Sigmoid colon (tissue), 6 donors: ENCODE measurements at regions not wholly inside any gene's neighbourhood (a gene's known extent, or its start where the extent isn't known, plus 50 kb on each side); places are given as distances from the start of the nearest gene placed in this dataset.

Source experiments
- DNase-seq: peaks from one replicate; pipeline ENCODE4 v3.0.0-alpha.2; 2019
- H3K27ac ChIP-seq, 4 donors: fragments of 200-600 bp; sonication (generic); one replicate each; pipeline ENCODE4 v1.5.1; 2016 to 2019; ENCODE audit warnings: mild to moderate bottlenecking in 1 of 4
- H3K27me3 ChIP-seq, 3 donors: fragments of 200-600 bp; sonication (generic); one replicate each; pipeline ENCODE4 v1.5.1; 2019; ENCODE audit warnings: mild to moderate bottlenecking in 1 of 3
- H3K36me3 ChIP-seq, 4 donors: fragments of 200-600 bp; sonication (generic); one replicate each; pipeline ENCODE4 v1.5.1; 2016 to 2019
- H3K4me1 ChIP-seq, 4 donors: fragments of 200-600 bp; sonication (generic); one replicate each; pipeline ENCODE4 v1.5.1; 2017 to 2019
- H3K4me3 ChIP-seq, 4 donors: fragments of 200-600 bp; sonication (generic); one replicate each; pipeline ENCODE4 v1.5.1; 2017 to 2019; ENCODE audit warnings: mild to moderate bottlenecking in 2 of 4, moderate library complexity in 1 of 4
- H3K9me3 ChIP-seq, 4 donors: fragments of 200-600 bp in 3 of 4; sonication (generic) in 3 of 4; one replicate each; pipeline versions ENCODE4 v1.5.1 to v1.6.1; 2013 to 2019
- EP300 ChIP-seq, 4 donors: sonication (generic); formaldehyde crosslinking; IDR thresholded peaks; one replicate each; pipeline ENCODE4 v1.6.1; 2017; ENCODE audit warnings: antibody characterized with exemption in 4 of 4
- POLR2A ChIP-seq, 2 donors: fragments of 450-650 bp; IDR thresholded peaks; one replicate each; pipeline ENCODE4 v1.6.1; 2016; ENCODE audit warnings: antibody characterized with exemption in 2 of 2, mild to moderate bottlenecking in 2 of 2, moderate library complexity in 2 of 2
- POLR2AphosphoS5 ChIP-seq, 4 donors: sonication (generic); formaldehyde crosslinking; IDR thresholded peaks; one replicate each; pipeline ENCODE4 v1.6.1; 2017; ENCODE audit warnings: antibody characterized with exemption in 4 of 4
- WGBS, 2 donors: extraction: QIAGEN DNeasy Blood & Tissue Kit; methylation state at CpG; one replicate each; pipeline ENCODE4 v1.1.7; 2013; 5-methylcytosine and 5-hydroxymethylcytosine counted together
- intact Hi-C: fragments of 100-400 bp; cut with DNase I; formaldehyde crosslinking; loops from one replicate; pipeline ENCODE4 v1.15.1; 2023
- TF ChIP-seq, protein P1 (sequence below), 4 experiments: fragments of 450-650 bp in 3 of 4; fragments of 200-600 bp in 1 of 4; IDR thresholded peaks; one replicate each; pipeline ENCODE4 v1.5.1; 2016 to 2019; ENCODE audit warnings: antibody characterized with exemption in 4 of 4, mild to moderate bottlenecking in 3 of 4, moderate library complexity in 2 of 4
- donor health status: healthy with polysubstance abuse.
- donor health status: healthy.

DNA sequence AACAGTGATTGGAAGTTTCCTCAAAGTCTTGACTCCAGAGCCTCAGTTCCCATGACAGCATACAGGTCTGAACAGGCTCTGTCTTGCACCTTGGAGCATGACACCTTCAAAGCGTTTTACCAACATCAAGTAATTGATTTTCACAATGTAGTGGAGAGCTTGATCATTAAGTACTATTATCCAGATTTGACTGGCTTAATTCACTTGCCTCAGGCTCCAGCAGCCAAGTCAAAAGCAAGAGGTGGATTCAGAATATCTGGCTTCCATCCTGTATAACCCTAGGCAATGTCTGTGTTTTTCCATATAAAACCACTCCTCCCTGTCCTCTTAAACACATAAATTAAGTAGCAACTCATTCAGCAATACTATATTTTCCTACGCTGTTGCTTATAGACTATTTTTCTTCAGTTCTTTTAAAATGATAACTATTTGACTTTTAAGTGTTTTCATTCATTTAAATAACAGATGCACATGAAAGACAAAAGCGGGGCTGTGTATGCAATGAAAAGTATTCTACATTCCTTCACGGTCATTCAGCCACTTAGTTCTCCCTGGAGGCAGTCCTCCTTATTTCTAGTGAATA is 150.8 kb upstream of the RANBP3L start:
- whole genome bisulfite sequencing, 2 donors: 80 to 84% methylated on average over 4 of the region's 4 CpGs
- no peaks in the 10 kb centered on the region for H3K36me3 ChIP-seq
- H3K9me3 ChIP-seq: no peaks in the 10 kb centered on the region
- no peak overlapping the region for H3K4me3 ChIP-seq
- intact Hi-C loops: no loop called here
- H3K27me3 ChIP-seq: no peaks in the 10 kb centered on the region
- no peak for DNase-seq
- H3K4me1 ChIP-seq: no peaks in the 10 kb centered on the region
- TF ChIP-seq EP300 (IDR thresholded peaks at IDR 0.05) (no peak), POLR2AphosphoS5 (IDR thresholded peaks at IDR 0.05) (no peak), POLR2A (IDR thresholded peaks at IDR 0.05) (no peak)
- TF ChIP-seq, protein P1, sequence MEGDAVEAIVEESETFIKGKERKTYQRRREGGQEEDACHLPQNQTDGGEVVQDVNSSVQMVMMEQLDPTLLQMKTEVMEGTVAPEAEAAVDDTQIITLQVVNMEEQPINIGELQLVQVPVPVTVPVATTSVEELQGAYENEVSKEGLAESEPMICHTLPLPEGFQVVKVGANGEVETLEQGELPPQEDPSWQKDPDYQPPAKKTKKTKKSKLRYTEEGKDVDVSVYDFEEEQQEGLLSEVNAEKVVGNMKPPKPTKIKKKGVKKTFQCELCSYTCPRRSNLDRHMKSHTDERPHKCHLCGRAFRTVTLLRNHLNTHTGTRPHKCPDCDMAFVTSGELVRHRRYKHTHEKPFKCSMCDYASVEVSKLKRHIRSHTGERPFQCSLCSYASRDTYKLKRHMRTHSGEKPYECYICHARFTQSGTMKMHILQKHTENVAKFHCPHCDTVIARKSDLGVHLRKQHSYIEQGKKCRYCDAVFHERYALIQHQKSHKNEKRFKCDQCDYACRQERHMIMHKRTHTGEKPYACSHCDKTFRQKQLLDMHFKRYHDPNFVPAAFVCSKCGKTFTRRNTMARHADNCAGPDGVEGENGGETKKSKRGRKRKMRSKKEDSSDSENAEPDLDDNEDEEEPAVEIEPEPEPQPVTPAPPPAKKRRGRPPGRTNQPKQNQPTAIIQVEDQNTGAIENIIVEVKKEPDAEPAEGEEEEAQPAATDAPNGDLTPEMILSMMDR (IDR thresholded peaks at IDR 0.05): no peak
- no peak overlapping the region for H3K27ac ChIP-seq

DNA sequence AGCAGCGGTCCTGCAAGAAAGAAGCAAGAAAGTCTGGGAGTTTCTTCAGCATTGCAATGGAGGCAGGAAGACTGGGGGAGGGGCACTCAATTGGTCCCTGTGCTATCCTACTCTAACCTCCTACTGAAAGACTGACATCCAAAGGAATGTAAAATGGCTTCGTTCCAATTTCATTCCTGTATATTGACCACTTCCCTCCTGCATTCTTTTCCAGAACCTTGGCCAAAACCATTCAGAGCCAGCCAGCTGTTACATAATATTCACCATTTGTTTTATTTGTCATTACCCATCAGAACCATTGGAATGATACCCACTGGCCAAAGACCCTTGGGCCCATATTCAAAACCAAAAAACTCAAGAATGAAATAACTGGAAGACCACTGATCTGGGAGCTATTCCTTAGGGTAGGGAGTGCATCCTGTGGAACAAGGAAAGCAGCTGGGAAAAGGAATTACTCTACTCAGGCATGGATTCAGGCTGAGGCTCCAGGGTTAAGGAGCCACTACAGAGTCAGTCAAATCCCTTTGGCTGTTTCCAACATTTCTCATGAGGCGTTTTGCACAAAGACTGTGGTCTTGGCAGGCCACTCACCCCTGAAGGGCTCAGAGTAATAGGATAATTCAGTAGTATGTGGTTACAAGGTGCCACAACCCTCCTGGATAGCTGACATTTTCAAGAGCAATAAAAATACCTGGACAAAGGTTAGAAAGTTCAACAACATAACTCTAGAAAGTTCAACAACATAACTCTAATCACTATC is 148.7 kb upstream of the SLC1A3 start:
- Histone ChIP-seq H3K36me3 (no peaks in the 10 kb centered on the region), H3K27ac (no peak overlapping the region), H3K9me3 (no peaks in the 10 kb centered on the region), H3K27me3 (no peaks in the 10 kb centered on the region), H3K4me3 (no peak overlapping the region), H3K4me1 (no peaks in the 10 kb centered on the region)
- DNase-seq: no peak
- WGBS, 2 donors: 70 to 84% methylated on average over 3 of the region's 3 CpGs
- intact Hi-C loops: no loop called here
- TF ChIP-seq EP300 (IDR thresholded peaks at IDR 0.05): no peak
- TF ChIP-seq POLR2A (IDR thresholded peaks at IDR 0.05): no peak
- no peak for TF ChIP-seq POLR2AphosphoS5 (IDR thresholded peaks at IDR 0.05)
- TF ChIP-seq, protein P1 (IDR thresholded peaks at IDR 0.05): no peak

DNA sequence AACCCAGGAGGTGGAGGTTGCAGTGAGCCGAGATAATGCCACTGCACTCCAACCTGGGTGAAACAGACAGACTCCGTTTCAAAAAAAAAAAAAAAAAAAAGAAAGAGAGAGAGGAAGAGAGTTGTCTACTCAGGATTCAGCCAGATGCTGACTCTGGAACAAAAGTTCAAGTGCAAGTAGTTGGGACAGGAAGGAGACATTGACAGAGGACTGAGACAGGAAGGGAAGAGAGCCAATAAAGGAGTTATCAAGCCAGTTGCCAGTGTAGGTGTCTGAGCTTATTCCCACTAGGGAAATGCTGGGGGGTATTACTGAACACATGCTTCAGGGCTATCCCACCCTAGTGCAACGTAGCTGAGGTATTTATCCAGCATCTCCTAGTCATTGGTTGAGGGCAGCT is 147.7 kb upstream of the SLC1A3 start:
- no peaks in the 10 kb centered on the region for H3K9me3 ChIP-seq
- 65 to 67% methylated on average over 3 of the region's 3 CpGs for WGBS, 2 donors
- intact Hi-C loops: no loop called here
- H3K4me1 ChIP-seq: no peaks in the 10 kb centered on the region
- no peak overlapping the region for H3K4me3 ChIP-seq
- H3K27me3 ChIP-seq: no peaks in the 10 kb centered on the region
- TF ChIP-seq POLR2AphosphoS5 (IDR thresholded peaks at IDR 0.05): no peak
- no peak for TF ChIP-seq EP300 (IDR thresholded peaks at IDR 0.05)
- TF ChIP-seq, protein P1 (IDR thresholded peaks at IDR 0.05): no peak
- TF ChIP-seq POLR2A (IDR thresholded peaks at IDR 0.05): no peak
- no peak overlapping the region for H3K27ac ChIP-seq
- H3K36me3 ChIP-seq: no peaks in the 10 kb centered on the region
- no peak for DNase-seq

- intact Hi-C loops: no loop called here
- Histone ChIP-seq H3K27ac (no peak overlapping the region), H3K9me3 (no peaks in the 10 kb centered on the region), H3K36me3 (no peaks in the 10 kb centered on the region), H3K4me1 (no peaks in the 10 kb centered on the region), H3K27me3 (no peaks in the 10 kb centered on the region), H3K4me3 (no peak overlapping the region)
- WGBS, 2 donors: 51 to 66% methylated on average over 5 of the region's 5 CpGs
- no peak for DNase-seq
- TF ChIP-seq, protein P1 (IDR thresholded peaks at IDR 0.05): no peak
- TF ChIP-seq POLR2A (IDR thresholded peaks at IDR 0.05) (no peak), POLR2AphosphoS5 (IDR thresholded peaks at IDR 0.05) (no peak)
Observed at GRCh38 chr5:36459176-36460135, 146.9 kb upstream of the SLC1A3 start.
